Right lobe of liver (tissue), 4 donors: ENCODE measurements at regions not wholly inside any gene's neighbourhood (a gene's known extent, or its start where the extent isn't known, plus 50 kb on each side); places are given as distances from the start of the nearest gene placed in this dataset.

ENCODE experiments used
- CTCF ChIP-seq, 4 donors: fragments of 200-600 bp in 3 of 4; fragments of 450-650 bp in 1 of 4; IDR thresholded peaks; one replicate each; pipeline versions ENCODE4 v1.5.1 to v1.8.0; 2016 to 2022; ENCODE audit warnings: antibody characterized with exemption in 4 of 4, mild to moderate bottlenecking in 2 of 4
- POLR2A ChIP-seq: fragments of 450-650 bp; IDR thresholded peaks from one replicate; pipeline ENCODE4 v1.6.1; 2017; ENCODE audit warnings: antibody characterized with exemption, mild to moderate bottlenecking
- donor health status: DM: no; HTN: no; CAD: no.
- donor health status: DM: no; HTN: no; CAD: no.
- donor health status: DM: no; HTN: yes; CAD: no.

GRCh38 chr11:112780351-112781087 lies 180.7 kb upstream of the NCAM1 start:
- TF ChIP-seq POLR2A (no peak), CTCF (IDR thresholded peaks at IDR 0.05) (no peak)
